HG03135 (cell line): ENCODE measurements at regions not wholly inside any gene's neighbourhood (a gene's known extent, or its start where the extent isn't known, plus 50 kb on each side); places are given as distances from the start of the nearest gene placed in this dataset.
"Not testable (repeated sequence)": the region's sequence is repeated elsewhere in the genome, so short reads cannot be mapped to it uniquely, and the experiment has no call there.

ENCODE experiments used
- ATAC-seq: cut with Tn5 transposase; IDR thresholded peaks from one replicate; pipeline ENCODE4 v1.9.1; 2021; ENCODE audit warnings: mild to moderate bottlenecking, moderate library complexity; ENCODE audit not compliant: unreplicated experiment

DNA sequence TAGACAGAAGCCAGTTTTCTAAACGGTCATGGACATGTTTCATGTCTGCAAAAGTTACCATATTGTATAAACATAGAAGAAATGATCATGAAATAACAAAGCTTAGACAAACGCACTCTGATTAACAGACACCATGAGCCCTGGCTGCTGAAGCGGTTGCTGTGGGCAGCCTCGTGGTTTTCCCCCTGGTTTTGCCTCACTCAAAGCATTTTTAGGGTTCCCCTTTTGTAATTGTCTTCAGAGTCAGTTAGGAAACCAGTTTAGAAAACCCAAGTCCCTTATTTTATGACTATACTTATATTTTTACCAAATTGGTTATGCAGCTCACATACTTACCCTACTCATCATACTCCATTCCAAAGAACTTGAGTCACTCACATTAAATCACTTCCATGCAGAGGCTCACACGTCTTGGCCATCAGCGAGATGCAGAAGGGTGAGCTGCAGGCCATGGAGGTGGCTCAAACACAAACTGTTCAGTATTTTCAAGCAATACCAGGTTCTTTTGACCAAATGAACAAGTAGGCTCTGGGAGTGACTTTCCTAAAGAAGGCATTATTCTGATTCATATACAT, 105.6 kb upstream of the SALL3 start:
- no peak for ATAC-seq

DNA sequence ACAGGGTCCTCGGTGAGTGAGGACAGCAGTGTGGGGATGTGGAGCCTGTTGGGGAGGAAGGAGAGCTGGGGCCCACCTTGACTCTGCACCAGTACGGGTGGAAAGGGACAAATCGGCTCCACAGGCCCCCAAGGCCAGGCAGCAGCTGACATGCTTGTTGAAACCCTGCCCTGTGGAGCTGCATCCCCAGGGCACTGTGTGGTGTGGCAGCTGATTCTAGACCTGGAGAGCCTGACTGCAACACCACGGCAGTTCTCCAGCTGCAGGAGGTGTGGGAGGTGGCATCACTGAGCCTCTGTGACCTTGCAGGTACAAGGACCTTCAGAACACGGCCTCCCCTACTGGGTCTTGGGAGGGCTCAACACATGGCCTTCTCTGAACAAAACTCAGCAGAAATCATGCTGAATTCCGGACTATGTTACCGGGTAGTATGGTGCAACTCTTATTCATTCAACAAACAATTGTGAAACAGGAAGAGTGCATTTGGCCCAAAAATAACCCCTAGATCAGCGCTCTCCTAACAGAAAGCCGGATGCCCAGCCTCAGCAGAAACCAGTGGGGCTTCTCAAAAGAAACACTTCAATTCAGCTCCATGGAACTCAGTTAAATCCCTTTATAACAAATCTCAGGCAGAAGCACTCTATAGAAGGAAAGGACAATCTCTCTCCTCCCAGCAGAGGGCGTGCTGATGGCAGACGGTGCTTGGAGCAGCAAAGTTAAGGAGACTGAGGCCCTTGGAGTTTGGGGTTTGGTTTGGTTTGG, 104.4 kb upstream of the SALL3 start:
- no peak for ATAC-seq

DNA sequence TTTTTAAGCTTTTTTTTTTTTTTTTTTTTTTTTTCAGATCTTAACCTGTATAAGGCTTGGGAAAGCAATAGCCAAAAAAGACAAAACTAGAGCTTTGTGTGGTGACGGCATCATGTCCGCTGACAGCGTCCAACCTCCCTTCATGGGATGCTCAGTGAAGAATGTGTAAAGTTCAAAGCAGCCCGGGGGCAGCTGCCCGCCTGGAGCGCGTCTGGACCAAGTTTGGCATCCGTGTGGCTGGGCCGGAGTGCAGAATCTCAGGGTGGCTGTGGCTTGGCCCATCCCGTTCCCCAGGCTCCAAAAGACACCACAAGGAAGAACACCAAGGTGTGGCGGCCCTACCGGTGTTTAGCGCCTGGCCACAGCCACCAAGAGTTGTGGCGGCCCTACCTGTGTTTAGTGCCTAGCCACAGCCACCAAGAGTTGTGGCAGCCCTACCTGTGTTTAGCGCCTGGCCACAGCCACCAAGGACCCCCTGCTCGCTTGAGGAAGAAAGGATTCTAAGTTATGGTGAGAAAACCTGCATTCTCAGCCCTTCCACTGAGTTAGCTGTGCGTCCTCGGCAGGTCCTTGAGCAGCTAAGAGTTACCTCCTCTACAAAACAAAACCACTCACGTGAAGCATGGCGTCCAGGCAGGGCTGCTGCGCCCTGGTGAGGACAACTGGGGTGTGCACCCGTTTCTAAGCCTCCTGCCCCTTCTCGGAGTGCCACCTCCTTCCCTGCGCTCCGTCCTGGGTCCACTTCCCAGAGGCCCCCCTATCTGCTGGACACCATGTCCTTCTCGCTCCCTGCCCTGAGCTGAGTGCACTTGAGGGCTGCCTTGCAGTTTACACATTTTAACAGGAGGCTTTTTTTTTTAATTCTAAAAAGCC, 103.6 kb upstream of the SALL3 start:
- no peak for ATAC-seq

DNA sequence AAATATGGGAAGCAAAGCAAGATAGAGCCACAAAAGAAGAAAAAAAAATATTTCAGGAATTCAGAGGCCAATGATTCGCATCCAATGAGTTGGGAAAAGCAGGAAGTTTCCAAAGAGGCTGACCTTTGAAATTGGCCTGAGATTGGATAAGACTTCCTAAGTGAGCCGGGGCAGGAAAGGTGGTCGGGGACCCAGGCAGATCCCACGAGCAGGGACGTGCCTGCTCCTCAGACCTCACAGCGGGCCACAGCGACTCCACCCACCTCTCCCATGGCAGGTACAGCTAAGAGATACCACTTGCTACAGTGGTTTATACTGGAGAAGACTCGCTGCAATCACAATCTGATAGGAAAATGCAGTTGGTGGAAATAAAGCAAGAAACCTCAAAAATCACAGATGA, 102.8 kb upstream of the SALL3 start:
- no peak for ATAC-seq

DNA sequence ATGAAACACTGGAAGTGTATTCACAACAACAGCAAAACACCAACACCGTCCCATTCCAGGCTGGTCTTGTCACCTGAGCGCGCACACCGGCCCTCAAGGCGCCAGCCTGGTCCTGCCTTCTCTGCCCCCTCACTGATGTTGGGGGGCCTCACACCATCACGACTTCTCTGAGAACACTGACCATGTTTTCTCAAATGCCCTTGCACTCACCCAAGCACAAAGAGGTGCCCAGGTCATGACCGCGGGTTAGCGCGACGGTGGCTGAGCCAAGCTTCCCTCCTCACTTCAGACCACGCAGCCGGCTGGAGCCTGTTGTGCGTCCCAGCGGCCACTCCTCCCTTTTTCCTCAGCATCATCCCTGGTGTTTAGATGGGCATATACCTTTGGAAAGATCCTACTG, 101.3 kb upstream of the SALL3 start:
- no peak for ATAC-seq

DNA sequence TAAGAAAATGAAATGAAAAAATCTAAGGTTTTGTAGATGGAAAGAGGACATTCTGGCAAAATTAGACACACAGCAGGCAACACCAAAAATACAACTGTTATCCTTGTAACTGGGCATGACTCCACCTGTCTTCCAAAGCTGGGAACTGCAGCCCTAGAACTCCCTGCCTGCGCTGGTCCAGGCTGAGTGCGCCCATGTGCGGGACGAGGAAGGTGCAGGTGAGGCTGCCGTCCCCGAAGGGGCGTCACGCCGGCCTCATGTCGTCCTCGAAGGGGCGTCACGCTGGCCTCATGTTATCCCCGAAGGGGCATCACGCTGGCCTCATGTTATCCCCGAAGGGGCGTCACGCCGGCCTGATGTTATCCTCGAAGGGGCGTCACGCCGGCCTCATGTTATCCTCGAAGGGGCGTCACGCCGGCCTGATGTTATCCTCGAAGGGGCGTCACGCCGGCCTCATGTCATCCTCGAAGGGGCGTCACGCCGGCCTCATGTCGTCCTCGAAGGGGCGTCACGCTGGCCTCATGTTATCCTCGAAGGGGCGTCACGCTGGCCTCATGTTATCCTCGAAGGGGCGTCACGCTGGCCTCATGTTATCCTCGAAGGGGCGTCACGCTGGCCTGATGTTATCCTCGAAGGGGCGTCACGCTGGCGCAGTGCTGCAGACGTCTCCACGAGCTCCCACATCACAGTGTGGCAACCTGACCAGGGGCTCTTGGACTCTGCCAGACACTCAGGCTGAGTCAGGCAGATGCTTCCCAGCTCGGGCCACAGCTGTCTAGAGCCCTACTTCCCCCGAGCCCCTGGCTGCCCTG, 100.3 kb upstream of the SALL3 start:
- not testable (repeated sequence) for ATAC-seq

DNA sequence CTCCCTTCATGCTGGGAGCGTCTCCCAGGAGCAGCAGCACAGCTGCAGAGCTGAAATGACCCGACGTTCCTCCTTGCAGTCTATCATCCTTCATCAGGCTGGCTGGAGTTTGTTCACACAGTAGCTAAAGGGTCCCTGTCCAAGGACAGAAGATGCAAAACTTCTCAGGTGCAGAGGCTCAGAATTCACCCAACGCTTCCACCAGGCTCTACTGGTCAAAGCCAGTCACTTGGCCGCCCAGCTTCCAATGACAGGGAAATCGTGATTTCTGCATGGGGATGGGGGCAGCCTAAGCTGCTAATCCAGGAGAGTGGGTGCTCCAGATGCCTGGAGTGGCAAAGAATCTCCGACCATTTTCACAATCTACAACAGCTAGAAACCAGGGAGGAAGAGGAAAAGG, 97.0 kb upstream of the SALL3 start:
- no peak for ATAC-seq

DNA sequence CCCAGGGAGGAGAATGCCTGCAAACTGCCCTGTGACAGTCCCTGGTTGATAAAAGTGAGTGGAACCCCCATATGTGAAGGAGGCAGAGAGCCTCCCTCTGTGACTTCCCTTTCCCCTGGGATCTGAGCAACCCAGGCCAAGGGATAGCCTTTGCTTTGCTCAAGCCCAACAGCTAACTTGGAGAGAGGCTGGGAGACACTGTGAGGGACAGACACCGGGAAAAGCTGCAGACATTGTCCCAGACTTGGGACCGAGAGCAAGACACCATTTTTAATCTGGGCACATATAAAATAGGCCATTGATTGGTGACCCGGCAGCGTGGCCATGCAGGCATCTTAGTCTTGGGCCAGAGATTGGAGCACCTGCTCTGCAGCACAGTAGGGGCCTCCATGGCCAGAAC, 96.1 kb upstream of the SALL3 start:
- no peak for ATAC-seq

DNA sequence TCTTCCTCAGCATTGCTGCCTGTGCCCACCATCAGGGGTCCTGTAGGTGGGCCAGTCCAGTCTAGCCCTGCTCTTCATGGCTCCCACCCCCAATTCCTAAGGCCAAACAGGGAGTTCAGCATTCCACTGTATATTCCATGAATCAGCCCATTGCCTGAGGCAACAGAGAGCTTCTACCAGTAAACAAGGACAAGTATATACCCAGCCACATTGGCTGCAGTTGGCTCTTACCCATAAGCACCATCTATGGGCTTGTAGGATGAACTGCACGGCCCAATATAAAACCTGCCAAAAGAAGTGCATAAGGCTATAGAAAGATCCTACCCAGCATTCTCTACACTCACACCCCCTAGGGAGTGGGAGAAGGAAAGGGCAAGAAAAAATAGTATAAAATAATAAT, 95.1 kb upstream of the SALL3 start:
- ATAC-seq: no peak

DNA sequence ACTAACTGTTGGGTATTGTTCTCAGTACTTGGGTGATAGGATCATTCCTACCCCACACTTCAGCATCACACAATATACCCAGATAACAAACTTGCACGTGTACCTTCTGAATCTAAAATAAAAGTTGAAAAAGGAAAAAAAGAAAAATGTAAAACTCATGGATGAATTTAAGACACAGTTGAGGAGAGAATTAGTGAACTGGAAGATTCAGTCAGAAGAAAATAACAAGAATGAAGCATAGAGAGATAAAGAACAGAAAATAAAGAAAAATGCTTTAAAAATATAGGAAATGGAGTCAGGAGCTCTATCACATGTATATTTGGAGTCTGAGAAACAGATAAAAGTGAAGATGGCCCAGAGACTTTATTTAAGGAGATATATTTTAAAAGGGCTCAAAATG, 90.4 kb upstream of the SALL3 start:
- no peak for ATAC-seq

DNA sequence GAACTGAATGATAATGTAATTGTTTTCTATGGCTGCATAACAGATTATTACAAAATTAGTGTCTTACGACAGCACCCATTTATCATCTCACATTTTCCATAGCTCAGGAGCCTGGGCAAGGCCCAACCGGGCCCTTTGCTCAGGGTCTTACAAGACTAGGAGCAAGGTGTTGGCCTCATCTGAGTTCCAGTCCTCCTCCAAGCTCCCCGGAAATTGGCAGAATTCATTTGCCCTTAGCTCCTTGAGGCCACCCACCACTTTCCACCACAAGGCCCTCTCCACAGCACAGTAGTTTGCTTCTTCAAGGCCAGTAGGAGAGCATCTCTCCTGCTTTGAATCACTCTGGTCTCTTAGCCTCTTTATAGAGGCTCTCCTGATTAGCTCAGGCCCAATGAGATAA, 89.2 kb upstream of the SALL3 start:
- no peak for ATAC-seq

DNA sequence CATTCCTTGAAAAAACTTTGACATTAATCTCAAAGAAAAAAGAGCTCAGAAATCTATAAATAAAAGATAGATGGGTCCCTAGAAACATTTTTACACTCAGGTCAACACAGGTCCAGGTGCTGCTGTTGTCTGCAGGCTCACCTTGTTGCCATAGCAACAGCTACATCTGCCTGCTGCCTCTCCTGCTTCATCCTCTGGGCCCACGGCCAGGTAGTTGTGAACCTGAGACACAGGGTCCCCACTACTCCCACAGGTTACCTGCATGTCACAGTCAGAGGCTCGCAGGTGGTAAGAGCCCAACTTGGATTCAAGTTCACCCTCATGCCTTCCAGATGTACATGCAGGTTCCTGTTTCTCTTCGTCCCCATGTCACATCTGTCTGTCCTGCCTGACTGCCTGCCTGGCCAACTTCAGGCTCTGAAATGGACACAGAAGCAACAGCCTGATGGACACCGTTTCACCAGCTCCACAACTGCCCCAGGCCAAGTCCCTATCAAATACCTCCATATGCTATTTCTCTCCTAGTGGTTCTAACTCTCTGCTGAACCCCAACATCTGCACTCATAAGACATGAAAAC, 88.3 kb upstream of the SALL3 start:
- no peak for ATAC-seq

DNA sequence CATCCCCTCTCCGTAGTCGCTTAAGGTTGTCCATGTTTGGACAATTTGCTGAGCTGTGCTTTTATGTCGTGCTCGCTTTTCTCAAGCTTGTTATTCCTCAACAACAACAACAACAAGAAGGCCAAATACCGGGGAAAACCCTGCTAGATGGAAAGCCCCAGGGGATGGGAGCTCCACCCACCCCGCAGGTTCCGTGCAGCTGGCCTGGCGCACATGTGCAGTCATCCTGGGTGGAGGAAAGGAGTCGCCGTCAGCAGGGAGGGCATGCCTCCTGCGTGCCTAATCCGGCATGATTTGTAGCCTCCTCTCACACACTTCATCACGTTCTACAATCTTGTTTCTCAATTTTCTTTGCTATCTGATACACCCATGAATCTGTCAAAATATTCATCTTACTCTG, 87.4 kb upstream of the SALL3 start:
- ATAC-seq: no peak

DNA sequence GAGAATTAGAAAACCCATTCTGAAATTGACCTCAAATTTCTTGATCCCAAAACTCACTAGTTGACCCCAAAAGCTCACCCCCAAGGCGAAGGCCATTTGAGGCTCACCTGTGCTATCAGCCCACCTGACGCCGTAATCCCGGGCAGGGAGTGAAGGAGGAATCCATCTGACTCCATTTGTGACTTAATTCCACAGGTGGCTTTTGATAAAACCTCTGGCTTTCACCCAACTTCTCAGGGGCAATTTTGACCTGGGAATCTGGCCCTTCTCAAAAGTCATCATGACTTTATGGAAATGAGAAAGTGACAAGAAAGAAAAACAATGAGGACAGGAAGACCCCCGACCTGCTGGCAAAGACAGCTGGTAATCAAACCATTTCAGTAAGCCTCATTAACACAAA, 86.9 kb upstream of the SALL3 start:
- no peak for ATAC-seq

DNA sequence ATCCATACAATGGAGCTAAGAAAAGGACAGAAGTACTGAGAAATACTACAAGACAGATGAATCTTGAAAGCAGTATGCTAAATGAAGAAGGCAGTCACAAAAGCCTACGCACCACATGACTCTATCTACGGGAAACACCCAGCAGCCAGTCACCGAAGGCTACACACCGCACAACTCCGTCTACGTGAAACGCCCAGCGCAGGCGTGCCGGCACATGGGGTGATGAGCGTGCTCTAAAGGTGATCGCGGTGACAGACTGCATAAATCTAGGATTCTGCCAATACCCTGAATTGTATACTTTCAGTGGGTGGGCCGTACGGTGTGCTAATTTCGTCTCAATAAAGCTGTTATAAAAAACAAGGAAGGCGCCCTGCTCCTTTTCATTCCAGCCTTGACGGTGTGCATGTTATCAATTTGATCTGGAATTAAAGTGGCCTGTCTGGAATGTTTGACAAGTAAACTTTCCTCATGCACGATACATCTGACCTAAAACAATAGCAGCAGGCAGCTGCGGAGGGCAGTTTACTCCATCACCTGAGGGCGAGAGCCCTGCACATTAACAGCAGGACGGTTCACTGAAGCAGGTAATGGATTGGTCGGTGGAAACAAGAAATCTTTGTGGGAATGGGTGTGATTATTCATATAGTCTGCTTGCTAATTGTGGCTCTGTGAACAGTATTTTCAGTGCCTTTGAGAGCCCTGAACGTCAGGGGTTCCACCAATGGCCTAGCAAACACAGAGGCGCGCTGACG, 86.2 kb upstream of the SALL3 start:
- ATAC-seq: no peak

DNA sequence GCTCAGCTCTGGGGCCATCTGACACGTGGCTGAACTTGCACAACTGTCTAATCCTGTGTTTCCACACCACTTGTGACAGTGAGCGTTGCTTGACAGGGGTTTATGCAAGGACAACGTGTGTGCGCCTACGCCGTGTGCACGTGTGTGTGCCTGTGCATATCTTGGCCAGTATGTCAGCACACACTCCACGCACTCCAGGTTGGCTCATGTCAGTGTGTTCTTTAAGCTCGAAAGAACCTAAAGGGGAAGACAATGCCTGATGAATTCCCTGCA, 85.6 kb upstream of the SALL3 start:
- no peak for ATAC-seq

DNA sequence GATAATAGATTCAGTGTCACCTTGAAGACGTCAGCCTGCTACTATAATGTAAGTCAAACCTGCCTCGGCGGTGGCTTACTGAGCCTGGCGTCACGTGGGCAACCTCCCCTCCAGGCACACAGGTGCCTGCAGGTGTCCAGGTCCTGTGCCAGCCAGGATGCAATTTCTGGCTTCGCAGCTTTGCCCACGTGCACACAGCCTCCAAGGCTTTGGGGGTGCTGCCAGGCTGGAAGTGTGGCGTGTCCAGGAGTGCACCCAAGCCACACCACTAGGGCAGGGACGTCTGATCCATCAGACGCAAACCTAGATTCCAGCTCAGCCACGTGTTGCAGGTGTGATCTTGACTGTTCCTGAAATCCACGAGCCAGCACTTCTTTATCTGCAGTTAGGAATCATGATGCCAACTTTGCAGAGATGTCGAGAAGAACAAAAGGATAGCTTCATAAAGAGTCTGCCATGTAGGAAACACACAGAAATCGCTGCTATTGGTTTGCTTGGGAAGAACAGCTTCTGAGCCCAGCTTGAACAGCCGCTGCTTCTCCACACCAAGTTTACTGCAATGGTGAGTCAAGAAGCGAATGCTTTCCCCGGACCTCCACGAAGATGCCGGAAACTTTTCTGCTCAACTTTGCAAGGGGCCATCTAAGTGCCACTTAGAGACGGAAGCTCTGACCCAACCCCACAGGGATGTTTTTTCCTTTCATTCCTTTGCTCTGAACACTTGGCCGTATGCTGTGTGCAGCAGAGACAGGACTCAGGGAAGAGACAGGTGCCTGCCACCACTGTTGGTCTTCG, 84.2 kb upstream of the SALL3 start:
- no peak for ATAC-seq

DNA sequence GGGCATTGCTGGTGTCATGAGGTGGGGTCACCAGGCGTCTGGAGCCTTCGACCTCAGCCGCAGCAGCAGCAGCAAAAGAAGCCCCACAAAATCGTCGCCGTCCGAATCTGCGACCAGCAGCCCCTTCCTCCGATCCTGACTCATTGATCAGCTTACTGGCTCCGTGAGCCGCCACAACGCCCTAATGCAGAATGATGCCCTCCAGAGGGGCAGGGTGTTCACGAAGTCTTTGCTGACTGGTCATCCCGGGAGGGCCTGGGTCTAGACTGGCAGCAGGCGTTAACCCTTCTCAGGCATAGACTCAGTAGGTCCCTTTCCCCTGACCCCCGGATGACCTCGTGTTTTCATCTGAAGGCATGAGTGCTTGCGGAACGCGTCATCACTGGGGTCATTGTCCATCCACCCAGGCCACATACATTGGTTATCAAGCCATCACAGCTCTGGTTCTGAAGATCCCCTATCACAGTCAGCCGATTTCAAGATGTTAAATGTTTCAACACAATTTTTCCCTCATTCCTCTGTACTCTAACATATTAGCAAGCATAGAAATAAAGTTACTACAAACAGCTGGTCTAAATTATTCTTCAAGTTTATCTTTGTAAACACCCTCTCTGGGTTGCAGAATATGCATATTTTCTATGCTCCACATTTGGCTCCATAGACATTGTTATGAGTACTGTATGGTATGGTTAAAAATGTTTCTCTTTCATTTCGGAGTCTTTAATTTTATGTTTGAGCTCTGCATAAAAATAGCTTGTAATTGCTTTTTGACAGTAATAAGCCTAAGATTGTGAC, 83.3 kb upstream of the SALL3 start:
- ATAC-seq: no peak

DNA sequence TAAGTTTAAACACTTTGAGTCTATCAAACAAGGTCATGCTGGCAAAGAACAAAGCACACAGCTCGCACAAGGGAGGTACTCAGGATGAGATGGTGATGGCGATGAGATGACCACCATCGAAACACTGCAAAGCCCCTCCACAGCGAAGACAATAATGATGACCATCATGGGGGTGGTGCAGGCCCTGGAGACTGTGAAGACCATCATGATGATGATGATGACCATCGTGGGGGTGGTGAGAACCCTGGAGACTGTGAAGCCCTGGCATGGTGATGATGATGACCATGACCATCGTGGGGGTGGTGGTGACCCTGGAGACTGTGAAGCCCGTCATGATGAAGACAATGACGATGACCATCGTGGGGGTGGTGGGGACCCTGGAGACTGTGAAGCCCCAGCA, 81.6 kb upstream of the SALL3 start:
- ATAC-seq: no peak
